Medulla oblongata (tissue), 1 donor: ENCODE measurements at regions not wholly inside any gene's neighbourhood (a gene's known extent, or its start where the extent isn't known, plus 50 kb on each side); places are given as distances from the start of the nearest gene placed in this dataset.

Experiments used
- DNase-seq: peaks from one replicate; pipeline ENCODE4 v3.0.0-alpha.2; 2015; ENCODE audit errors: extremely low spot score

GRCh38 chr17:36864827-36865430 lies 72.3 kb upstream of the LHX1 start:
- DNase-seq = no peak

- DNase-seq = no peak
Observed at GRCh38 chr17:36867716-36868341, 69.4 kb upstream of the LHX1 start.

- no peak for DNase-seq
Observed at GRCh38 chr17:36868777-36869176, 68.5 kb upstream of the LHX1 start.

GRCh38 chr17:36869441-36869840 lies 67.8 kb upstream of the LHX1 start:
- DNase-seq = no peak

- DNase-seq = no peak
Observed at GRCh38 chr17:36869856-36870719, 67.2 kb upstream of the LHX1 start.

- DNase-seq = no peak
Observed at GRCh38 chr17:36870720-36870999, 66.6 kb upstream of the LHX1 start.

- DNase-seq = no peak
Observed at GRCh38 chr17:36875698-36876293, 61.5 kb upstream of the LHX1 start.

- no peak for DNase-seq
Observed at GRCh38 chr17:36876966-36877365, 60.3 kb upstream of the LHX1 start.

- DNase-seq = no peak
Observed at GRCh38 chr17:36877771-36878170, 59.5 kb upstream of the LHX1 start.

- no peak for DNase-seq
Observed at GRCh38 chr17:36878216-36878615, 59.1 kb upstream of the LHX1 start.

GRCh38 chr17:36879027-36879426 lies 58.2 kb upstream of the LHX1 start:
- no peak for DNase-seq

- DNase-seq = no peak
Observed at GRCh38 chr17:36879624-36880131, 57.6 kb upstream of the LHX1 start.

- DNase-seq = no peak
Observed at GRCh38 chr17:36880268-36880905, 56.9 kb upstream of the LHX1 start.

- no peak for DNase-seq
Observed at GRCh38 chr17:36881323-36881722, 56.0 kb upstream of the LHX1 start.

- no peak for DNase-seq
Observed at GRCh38 chr17:36884495-36885152, 52.7 kb upstream of the LHX1 start.

- no peak for DNase-seq
Observed at GRCh38 chr17:36885153-36885735, 52.0 kb upstream of the LHX1 start.

- DNase-seq = no peak
Observed at GRCh38 chr17:36885771-36886377, 51.4 kb upstream of the LHX1 start.
